ENCODE measurements at regions not wholly inside any gene's neighbourhood (a gene's known extent, or its start where the extent isn't known, plus 50 kb on each side); places are given as distances from the start of the nearest gene placed in this dataset.
"Not testable (repeated sequence)": the region's sequence is repeated elsewhere in the genome, so short reads cannot be mapped to it uniquely, and the experiment has no call there.

DNA sequence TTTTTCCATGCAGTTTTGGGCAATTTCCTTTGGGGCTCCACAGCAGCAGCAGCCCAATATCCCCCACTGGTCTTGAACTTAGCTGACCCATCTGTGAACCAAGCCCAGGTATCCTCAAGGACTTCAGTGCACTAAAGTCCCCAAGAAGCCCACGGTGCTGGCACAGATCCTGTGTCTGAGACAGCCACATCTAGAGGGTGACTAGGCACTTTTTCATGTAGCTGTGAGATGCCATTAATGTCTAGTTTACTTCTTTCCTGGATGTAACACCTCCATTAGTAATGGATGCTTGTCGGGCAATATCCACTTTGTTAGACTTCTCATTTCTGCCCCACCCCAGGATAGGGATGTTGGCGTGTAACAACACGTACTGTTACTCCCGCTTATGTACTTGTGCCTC lies 117.9 kb downstream of the GPCPD1 start:
- DNase-seq (ENCODE audit: low read depth in 2 of 2) = no peak

DNA sequence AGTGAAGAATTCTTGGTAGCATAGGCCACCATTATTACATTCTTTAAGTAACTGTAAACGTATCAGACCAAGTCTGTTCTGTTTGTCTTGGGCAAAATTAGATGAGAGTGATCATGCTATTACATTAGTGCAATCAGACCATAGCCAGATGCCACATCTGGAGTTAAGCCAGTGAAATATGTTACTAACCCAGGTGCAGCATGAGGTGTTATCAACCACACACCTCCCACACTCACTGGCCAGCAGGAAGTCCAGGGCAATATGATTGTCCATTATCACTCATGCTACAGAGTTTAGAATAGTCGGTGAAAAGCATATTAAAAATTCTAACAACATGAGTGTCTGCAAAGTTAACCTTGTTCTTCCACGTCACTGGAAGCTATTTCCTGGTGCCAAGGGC lies 119.4 kb downstream of the GPCPD1 start:
- no peak for DNase-seq (ENCODE audit: low read depth in 2 of 2)

- no peak for DNase-seq (ENCODE audit: low read depth in 2 of 2)
Observed at GRCh38 chr20:5489601-5490000, 121.2 kb downstream of the GPCPD1 start.

GRCh38 chr20:5488823-5489222 lies 122.0 kb downstream of the GPCPD1 start:
- no peak for DNase-seq (ENCODE audit: low read depth in 2 of 2)

DNA sequence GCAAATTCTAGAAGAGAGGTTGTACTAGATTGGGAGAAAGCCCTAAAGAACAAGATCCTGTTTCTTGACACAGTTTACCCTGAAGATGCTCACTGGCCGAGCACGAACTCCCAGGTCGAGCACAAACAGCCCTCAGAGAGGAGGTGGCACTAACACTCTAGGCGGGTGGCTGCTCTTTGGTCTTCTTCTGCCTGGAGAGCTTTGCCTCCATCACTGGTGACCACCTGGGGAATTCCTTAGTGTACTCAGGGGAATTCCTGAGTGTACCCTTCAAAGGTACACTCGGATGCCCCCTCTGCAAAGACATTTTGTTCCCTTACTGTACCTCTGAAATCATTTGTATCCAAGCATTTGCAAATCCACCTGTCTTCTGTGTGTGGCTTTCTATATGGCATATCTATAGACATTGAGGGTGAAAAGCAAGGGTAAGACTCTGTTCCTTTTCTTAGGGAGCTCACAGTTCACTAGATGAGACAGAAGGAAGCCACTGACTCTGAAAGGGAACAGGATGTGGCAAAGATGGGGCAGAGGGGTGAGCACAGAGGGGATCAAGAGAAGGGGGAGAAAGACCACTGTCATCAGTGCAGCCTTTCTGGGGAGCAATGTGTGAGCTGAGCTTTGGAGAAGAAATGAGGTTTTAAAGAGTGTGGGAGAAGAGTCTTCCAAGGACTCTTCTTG lies 124.3 kb downstream of the GPCPD1 start:
- DNase-seq (ENCODE audit: low read depth in 2 of 2) = no peak

DNA sequence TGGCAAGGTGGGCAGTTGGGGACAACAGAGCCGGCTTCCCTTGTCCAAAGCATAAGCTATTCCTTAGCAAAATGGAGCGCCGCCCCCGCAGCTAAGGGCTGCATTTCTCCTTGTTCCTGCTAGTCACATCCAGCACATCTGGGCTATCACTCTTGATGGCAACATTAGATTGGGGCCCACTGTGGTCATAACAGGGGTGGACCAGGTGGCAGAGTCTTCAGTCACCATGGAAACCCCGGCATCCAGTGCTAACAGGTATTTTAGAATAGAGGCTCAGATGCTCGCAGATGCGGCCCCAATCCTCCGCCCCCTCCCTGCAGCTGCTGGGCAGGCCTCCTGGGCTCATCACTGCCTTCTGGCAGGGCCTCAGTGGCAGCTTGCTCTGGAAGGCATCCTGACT lies 125.9 kb downstream of the GPCPD1 start:
- DNase-seq (ENCODE audit: low read depth in 2 of 2) = no peak

DNA sequence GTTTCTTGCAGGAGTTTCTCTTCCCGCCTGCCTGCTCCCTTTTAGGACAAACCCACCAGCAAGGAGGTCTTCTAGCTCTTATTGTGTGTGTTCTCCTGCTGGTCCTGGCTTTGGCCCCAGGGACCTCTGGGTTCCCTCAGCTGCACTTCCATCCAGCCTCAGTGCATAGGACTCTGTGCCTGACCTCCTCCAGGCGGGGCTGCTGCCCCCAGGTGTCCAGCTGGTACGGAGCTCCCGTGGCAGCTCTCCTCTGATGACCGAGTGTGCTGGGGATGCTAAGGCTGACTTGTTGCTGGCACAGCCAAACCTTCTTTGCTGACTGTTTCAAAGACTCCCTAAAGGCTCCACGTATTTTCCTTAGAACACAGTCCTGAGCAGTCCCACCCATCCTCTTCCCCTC lies 126.5 kb downstream of the GPCPD1 start:
- no peak for DNase-seq (ENCODE audit: low read depth in 2 of 2)

- DNase-seq (ENCODE audit: low read depth in 2 of 2) = no peak
Observed at GRCh38 chr20:5482791-5483190, 128.0 kb downstream of the GPCPD1 start.

GRCh38 chr20:5481872-5482271 lies 128.9 kb downstream of the GPCPD1 start:
- no peak for DNase-seq (ENCODE audit: low read depth in 2 of 2)

DNA sequence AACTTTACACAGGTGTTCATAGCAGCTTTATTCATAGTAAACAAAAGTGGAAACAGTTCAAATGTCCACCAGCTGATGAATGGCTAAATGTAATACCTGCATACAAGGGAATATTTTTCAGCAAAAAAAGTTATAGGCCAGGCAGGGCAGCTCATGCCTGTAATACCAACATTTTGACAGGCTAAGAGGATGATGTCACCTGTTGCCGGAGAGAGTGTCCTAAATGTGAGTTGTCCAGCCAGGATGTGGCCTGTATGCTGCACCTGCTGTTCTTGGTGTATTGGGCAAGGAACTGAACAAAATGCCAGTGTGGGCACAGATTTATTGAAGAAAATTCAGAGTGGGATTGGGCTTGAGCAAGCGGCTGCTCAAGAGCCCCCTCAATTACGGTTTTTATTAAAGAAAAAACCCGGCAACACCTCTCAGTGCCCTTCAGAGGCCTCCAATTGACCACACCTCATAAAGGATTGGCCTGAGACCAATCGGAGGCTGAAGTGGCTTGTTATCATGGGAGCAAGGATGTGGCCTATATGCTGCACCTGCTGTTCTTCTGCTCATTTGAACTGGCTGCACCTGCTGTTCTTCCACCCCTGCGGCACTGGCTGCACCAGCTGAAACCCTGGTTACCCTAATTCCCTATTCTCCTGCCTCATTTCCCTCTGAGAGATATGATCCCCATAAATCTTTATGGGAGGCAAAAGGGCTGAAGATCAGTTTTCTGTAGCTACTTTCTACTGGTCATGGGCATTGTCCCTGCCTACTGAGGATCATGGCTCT lies 129.8 kb downstream of the GPCPD1 start:
- DNase-seq (ENCODE audit: low read depth in 2 of 2) = no peak

GRCh38 chr20:5474646-5475550 lies 135.9 kb downstream of the GPCPD1 start:
- DNase-seq (ENCODE audit: low read depth in 2 of 2) = no peak

DNA sequence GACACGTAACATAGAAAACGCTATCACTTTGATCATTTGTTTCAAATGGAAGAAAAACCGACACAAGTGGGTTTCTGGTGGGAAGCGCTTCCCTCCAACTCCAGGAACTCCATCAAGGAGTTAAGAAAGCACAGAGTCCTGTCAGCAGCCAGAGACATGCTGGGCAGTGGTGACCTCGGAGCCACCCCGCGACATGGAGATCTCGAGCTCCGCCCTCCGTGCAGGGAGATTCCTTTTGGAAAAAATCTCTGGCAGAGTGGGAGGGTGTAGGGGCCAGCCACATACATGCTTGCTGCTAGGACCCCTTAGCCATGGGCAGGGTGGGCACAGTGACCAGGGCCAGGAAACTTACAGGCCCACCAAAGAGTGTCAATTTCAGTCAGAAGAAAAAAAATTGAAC lies 138.9 kb downstream of the GPCPD1 start:
- not testable (repeated sequence) for DNase-seq (ENCODE audit: low read depth in 2 of 2)

GRCh38 chr20:5471368-5471767 lies 139.4 kb downstream of the GPCPD1 start:
- DNase-seq (ENCODE audit: low read depth in 2 of 2) = no peak

- no peak for DNase-seq (ENCODE audit: low read depth in 2 of 2)
Observed at GRCh38 chr20:5470943-5471342, 139.9 kb downstream of the GPCPD1 start.

- DNase-seq (ENCODE audit: low read depth in 2 of 2) = no peak
Observed at GRCh38 chr20:5470458-5470857, 140.3 kb downstream of the GPCPD1 start.

DNA sequence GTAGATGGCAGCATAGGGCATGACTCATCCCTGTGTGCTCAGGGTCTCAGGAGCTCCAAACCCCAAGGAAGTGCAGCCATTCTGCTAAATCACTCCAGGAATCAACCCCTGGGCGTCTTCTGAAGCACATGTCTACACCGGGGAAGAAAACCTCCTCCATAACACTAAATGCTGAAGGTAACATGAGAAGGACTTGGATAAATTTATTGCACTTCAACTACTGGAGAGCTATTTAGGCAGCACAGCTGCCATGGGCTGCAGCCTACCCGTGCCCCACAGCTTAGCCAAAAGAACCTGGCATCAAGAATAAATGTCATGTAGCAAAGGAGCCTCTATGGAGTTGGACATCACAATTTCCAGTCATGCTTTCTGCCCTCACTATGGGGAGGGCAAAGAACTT lies 141.7 kb downstream of the GPCPD1 start:
- DNase-seq (ENCODE audit: low read depth in 2 of 2) = no peak

- DNase-seq (ENCODE audit: low read depth in 2 of 2) = no peak
Observed at GRCh38 chr20:5467086-5467485, 143.7 kb downstream of the GPCPD1 start.

DNA sequence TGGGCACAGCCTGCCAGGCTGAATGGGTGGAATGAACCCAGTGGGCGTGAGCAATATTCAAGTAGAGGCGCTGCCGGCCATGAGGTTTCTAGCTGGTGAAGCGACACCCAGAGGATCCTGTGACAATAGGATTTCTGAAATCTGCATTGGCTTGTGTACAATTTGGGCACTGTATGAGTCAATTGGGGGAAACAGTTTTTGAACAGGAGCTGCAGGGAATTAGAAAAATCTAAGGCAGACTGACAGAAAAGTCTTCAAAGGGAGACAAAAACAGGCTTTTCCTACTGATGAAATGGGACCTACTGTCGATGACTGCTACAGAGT lies 145.2 kb downstream of the GPCPD1 start:
- DNase-seq (ENCODE audit: low read depth in 2 of 2) = no peak

GRCh38 chr20:5464901-5465603 lies 145.8 kb downstream of the GPCPD1 start:
- no peak for DNase-seq (ENCODE audit: low read depth in 2 of 2)

DNA sequence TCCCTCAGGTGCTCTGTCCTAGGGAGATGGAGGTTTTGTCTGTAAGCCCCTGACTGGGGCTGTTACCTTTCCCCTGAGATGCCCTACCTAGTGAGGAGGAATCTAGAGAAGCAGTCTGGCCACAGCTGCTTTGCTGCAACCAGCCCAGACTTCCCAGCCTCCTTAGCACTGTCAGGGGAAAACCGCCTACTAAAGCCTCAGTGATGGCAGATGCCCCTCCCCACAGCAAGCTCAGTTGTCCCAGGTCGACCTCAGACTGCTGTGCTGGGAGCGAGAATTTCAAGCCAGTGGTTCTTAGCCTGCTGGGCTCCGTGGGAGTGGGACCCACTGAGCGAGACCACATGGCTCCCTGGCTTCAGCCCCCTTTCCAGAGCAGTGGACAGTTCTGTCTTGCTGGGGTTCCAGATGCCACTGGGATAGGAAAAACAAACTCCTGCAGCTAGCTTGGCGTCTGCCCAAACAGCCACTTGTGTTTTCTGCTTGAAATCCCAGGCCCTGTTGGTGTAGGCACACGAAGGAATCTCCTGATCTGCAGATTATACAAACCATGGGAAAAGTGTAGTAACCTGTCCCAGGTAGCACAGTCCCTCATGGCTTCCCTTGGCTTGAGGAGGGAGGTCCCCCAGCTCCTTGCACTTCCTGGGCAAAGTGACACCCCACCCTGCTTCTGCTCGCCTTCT lies 146.4 kb upstream of the PROKR2 start:
- no peak for DNase-seq (ENCODE audit: low read depth in 2 of 2)

- DNase-seq (ENCODE audit: low read depth in 2 of 2) = not testable (repeated sequence)
Observed at GRCh38 chr20:5453745-5454144, 137.0 kb upstream of the PROKR2 start.
